ENCODE measurements at regions not wholly inside any gene's neighbourhood (a gene's known extent, or its start where the extent isn't known, plus 50 kb on each side); places are given as distances from the start of the nearest gene placed in this dataset.

DNA sequence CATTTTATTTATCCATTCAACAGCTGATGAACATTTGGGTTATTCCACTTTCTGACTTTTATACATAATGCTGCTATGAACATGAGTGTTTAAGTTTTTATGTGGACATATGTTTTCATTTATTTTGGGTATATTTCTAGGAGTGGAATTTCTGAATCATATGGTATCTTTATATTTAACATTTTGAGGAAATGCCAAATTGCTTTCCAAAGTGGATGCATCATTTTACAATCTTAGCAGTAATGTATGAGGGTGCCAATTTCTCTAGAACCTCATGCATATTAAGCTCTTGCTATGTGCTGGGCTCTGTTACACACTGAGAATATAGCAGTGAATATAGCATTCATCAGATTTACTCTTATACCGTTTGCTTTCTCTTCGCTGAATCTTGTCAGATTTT is 983.7 kb downstream of the STIM2 start:
- intact Hi-C loops (cut with DNase I; ENCODE audit: low total_unique reads) = no loop called here
- TF ChIP-seq, protein P1, sequence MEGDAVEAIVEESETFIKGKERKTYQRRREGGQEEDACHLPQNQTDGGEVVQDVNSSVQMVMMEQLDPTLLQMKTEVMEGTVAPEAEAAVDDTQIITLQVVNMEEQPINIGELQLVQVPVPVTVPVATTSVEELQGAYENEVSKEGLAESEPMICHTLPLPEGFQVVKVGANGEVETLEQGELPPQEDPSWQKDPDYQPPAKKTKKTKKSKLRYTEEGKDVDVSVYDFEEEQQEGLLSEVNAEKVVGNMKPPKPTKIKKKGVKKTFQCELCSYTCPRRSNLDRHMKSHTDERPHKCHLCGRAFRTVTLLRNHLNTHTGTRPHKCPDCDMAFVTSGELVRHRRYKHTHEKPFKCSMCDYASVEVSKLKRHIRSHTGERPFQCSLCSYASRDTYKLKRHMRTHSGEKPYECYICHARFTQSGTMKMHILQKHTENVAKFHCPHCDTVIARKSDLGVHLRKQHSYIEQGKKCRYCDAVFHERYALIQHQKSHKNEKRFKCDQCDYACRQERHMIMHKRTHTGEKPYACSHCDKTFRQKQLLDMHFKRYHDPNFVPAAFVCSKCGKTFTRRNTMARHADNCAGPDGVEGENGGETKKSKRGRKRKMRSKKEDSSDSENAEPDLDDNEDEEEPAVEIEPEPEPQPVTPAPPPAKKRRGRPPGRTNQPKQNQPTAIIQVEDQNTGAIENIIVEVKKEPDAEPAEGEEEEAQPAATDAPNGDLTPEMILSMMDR (IDR thresholded peaks at IDR 0.05) = no peak
- TF ChIP-seq POLR2A (IDR thresholded peaks at IDR 0.05) (no peak), EP300 (IDR thresholded peaks at IDR 0.05) (no peak), POLR2AphosphoS5 (IDR thresholded peaks at IDR 0.05) (no peak)
- DNase-seq = no peak
- H3K27me3 ChIP-seq = no peaks in the 10 kb centered on the region
- no peak overlapping the region for H3K27ac ChIP-seq
- no peaks in the 10 kb centered on the region for H3K36me3 ChIP-seq
- 85 to 94% (median 93%) methylated on average over 2 of the region's 2 CpGs for WGBS, 5 donors
- no peaks in the 10 kb centered on the region for H3K4me1 ChIP-seq
- H3K9me3 ChIP-seq = no peaks in the 10 kb centered on the region
- no peak overlapping the region for H3K4me3 ChIP-seq

DNA sequence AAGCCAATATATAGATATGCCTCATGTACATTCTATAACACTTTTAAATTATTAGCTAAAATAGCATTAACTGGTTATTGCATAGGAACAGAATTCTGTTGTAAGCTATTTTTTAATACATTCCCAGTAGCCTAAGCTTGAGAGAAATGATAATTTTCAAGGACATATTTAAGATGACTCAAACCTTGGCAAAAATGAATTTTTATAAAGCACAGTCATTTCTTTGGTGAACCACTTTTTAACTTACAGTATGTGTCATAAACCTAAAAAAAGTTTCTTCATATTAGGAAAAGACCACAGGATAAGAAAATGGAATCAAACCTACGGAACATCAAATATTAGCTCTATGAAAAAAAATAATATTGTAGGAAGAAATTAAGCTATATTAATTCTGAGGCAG is 986.3 kb downstream of the STIM2 start:
- H3K4me1 ChIP-seq = no peaks in the 10 kb centered on the region
- H3K27me3 ChIP-seq = no peaks in the 10 kb centered on the region
- intact Hi-C loops (cut with DNase I; ENCODE audit: low total_unique reads) = no loop called here
- DNase-seq = no peak
- no peaks in the 10 kb centered on the region for H3K9me3 ChIP-seq
- no peak overlapping the region for H3K27ac ChIP-seq
- no peaks in the 10 kb centered on the region for H3K36me3 ChIP-seq
- TF ChIP-seq EP300 (IDR thresholded peaks at IDR 0.05) (no peak), POLR2A (IDR thresholded peaks at IDR 0.05) (no peak), POLR2AphosphoS5 (IDR thresholded peaks at IDR 0.05) (no peak)
- TF ChIP-seq, protein P1 (IDR thresholded peaks at IDR 0.05) = no peak
- no peak overlapping the region for H3K4me3 ChIP-seq
- 81 to 88% (median 87%) methylated on average over 1 of the region's 1 CpG for WGBS, 5 donors

DNA sequence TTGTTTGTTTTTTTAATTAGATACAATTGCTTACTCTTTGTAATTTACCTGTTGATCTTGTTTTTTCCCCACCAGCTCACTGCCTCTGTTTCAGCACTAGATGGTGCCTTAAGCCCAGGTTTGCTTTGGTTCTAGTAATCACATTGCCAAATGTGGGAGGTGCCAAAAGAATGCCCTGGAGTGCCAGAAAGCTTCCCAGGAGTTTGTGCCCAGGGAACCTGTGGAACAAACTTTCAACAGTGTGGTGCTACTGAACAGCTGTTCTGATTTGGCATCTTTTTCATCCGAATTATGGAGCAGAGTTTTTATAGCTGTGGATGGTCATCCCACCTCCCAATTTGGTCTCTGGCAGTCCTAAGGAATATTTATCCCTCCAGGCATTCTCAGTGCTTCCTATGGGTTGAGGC is 1000.7 kb downstream of the STIM2 start:
- intact Hi-C loops (cut with DNase I; ENCODE audit: low total_unique reads) = no loop called here

DNA sequence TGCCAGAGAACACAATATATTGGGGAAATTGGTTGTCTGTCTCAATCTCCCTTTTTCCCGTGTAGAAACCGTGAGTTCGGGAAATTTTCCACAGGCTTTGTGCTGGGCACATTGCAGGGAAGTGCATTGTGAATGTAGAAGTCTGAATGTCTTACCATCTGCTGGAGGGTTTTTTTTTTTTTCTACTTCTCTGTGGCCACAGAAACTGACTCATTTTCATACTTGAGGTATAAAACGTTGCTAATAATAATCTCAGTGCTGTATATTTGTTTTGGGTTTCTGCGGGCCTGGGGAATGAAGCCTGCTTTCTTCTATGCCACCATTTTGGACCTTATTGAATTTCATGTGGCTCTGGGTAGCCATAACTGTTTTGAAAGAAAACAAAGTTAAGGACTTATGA is 1001.2 kb downstream of the STIM2 start:
- intact Hi-C loops (cut with DNase I; ENCODE audit: low total_unique reads) = no loop called here
- TF ChIP-seq, protein P1 (IDR thresholded peaks at IDR 0.05) = no peak
- TF ChIP-seq POLR2A (IDR thresholded peaks at IDR 0.05) = no peak
- no peak for TF ChIP-seq POLR2AphosphoS5 (IDR thresholded peaks at IDR 0.05)
- TF ChIP-seq EP300 (IDR thresholded peaks at IDR 0.05) = no peak
- no peak overlapping the region for H3K27ac ChIP-seq

More for the DNA sequence above, 1000.7 kb downstream of the STIM2 start:
- H3K4me3 ChIP-seq = no peak overlapping the region
- H3K27me3 ChIP-seq = no peaks in the 10 kb centered on the region
- H3K9me3 ChIP-seq = no peaks in the 10 kb centered on the region
- H3K36me3 ChIP-seq = no peaks in the 10 kb centered on the region
- no peak for TF ChIP-seq POLR2A (IDR thresholded peaks at IDR 0.05)
- TF ChIP-seq, protein P1 (IDR thresholded peaks at IDR 0.05) = peak in 3 of 7 experiments; percentile 35 to 51 (median 49)
- no peak for TF ChIP-seq POLR2AphosphoS5 (IDR thresholded peaks at IDR 0.05)
- TF ChIP-seq EP300 (IDR thresholded peaks at IDR 0.05) = no peak
- no peak overlapping the region for H3K27ac ChIP-seq
- 35 to 61% (median 39%) methylated on average over 1 of the region's 1 CpG for WGBS, 5 donors
- DNase-seq = peak; percentile 36 to 48
- H3K4me1 ChIP-seq = no peaks in the 10 kb centered on the region

More for the DNA sequence above, 1001.2 kb downstream of the STIM2 start:
- Histone ChIP-seq H3K27me3 (no peaks in the 10 kb centered on the region), H3K36me3 (no peaks in the 10 kb centered on the region), H3K4me3 (no peak overlapping the region), H3K4me1 (no peaks in the 10 kb centered on the region), H3K9me3 (no peaks in the 10 kb centered on the region)
- 73 to 78% (median 76%) methylated on average over 5 of the region's 5 CpGs for WGBS, 5 donors
- DNase-seq = no peak
